ENCODE measurements at regions not wholly inside any gene's neighbourhood (a gene's known extent, or its start where the extent isn't known, plus 50 kb on each side); places are given as distances from the start of the nearest gene placed in this dataset.
A peak's percentile ranks its signal among the peaks of the same experiment; 100 is the strongest.

- no peak for DNase-seq (ENCODE audit: low read depth in 2 of 2)
These were observed 724.0 kb upstream of the LINC00305 start for GRCh38 chr18:64872710-64873458.

GRCh38 chr18:64854112-64854511 is 705.2 kb upstream of the LINC00305 start:
- DNase-seq (ENCODE audit: low read depth in 2 of 2) = no peak

- DNase-seq (ENCODE audit: low read depth in 2 of 2) = no peak
These were observed 703.4 kb upstream of the LINC00305 start for GRCh38 chr18:64852281-64852680.

GRCh38 chr18:64851726-64852125 is 702.8 kb upstream of the LINC00305 start:
- peak; percentile 0 for DNase-seq (ENCODE audit: low read depth in 2 of 2)

- no peak for DNase-seq (ENCODE audit: low read depth in 2 of 2)
These were observed 701.9 kb upstream of the LINC00305 start for GRCh38 chr18:64850791-64851190.

GRCh38 chr18:64840911-64841701 is 692.2 kb upstream of the LINC00305 start:
- no peak for DNase-seq (ENCODE audit: low read depth in 2 of 2)

- DNase-seq (ENCODE audit: low read depth in 2 of 2) = no peak
These were observed 661.5 kb upstream of the LINC00305 start for GRCh38 chr18:64810354-64810753.

GRCh38 chr18:64809801-64810200 is 660.9 kb upstream of the LINC00305 start:
- DNase-seq (ENCODE audit: low read depth in 2 of 2) = no peak

GRCh38 chr18:64807560-64807959 is 658.7 kb upstream of the LINC00305 start:
- no peak for DNase-seq (ENCODE audit: low read depth in 2 of 2)

GRCh38 chr18:64806691-64807090 is 657.8 kb upstream of the LINC00305 start:
- no peak for DNase-seq (ENCODE audit: low read depth in 2 of 2)

- DNase-seq (ENCODE audit: low read depth in 2 of 2) = no peak
These were observed 657.3 kb upstream of the LINC00305 start for GRCh38 chr18:64806232-64806631.

GRCh38 chr18:64803471-64803870 is 654.6 kb upstream of the LINC00305 start:
- DNase-seq (ENCODE audit: low read depth in 2 of 2) = no peak

- no peak for DNase-seq (ENCODE audit: low read depth in 2 of 2)
These were observed 651.3 kb upstream of the LINC00305 start for GRCh38 chr18:64800151-64800550.

GRCh38 chr18:64799376-64799775 is 650.5 kb upstream of the LINC00305 start:
- DNase-seq (ENCODE audit: low read depth in 2 of 2) = peak in 1 of 2 experiments; percentile 7

GRCh38 chr18:64791236-64791635 is 642.3 kb upstream of the LINC00305 start:
- DNase-seq (ENCODE audit: low read depth in 2 of 2) = peak; percentile 4 to 11

GRCh38 chr18:64785686-64786085 is 636.8 kb upstream of the LINC00305 start:
- no peak for DNase-seq (ENCODE audit: low read depth in 2 of 2)

GRCh38 chr18:64777556-64777955 is 628.7 kb upstream of the LINC00305 start:
- no peak for DNase-seq (ENCODE audit: low read depth in 2 of 2)

- no peak for DNase-seq (ENCODE audit: low read depth in 2 of 2)
These were observed 617.0 kb upstream of the LINC00305 start for GRCh38 chr18:64765908-64766307.

- DNase-seq (ENCODE audit: low read depth in 2 of 2) = no peak
These were observed 603.8 kb upstream of the LINC00305 start for GRCh38 chr18:64752707-64753106.

GRCh38 chr18:64749884-64750283 is 601.0 kb upstream of the LINC00305 start:
- no peak for DNase-seq (ENCODE audit: low read depth in 2 of 2)

- no peak for DNase-seq (ENCODE audit: low read depth in 2 of 2)
These were observed 598.9 kb upstream of the LINC00305 start for GRCh38 chr18:64747803-64748202.

- DNase-seq (ENCODE audit: low read depth in 2 of 2) = no peak
These were observed 594.0 kb upstream of the LINC00305 start for GRCh38 chr18:64742898-64743297.

- DNase-seq (ENCODE audit: low read depth in 2 of 2) = no peak
These were observed 585.2 kb upstream of the LINC00305 start for GRCh38 chr18:64734063-64734462.
